Gastroesophageal sphincter (tissue), 3 donors: ENCODE measurements at regions not wholly inside any gene's neighbourhood (a gene's known extent, or its start where the extent isn't known, plus 50 kb on each side); places are given as distances from the start of the nearest gene placed in this dataset.

Experiments used
- POLR2A ChIP-seq, 2 donors: fragments of 450-650 bp; IDR thresholded peaks; one replicate each; pipeline ENCODE4 v1.6.1; 2017; ENCODE audit warnings: antibody characterized with exemption in 2 of 2, mild to moderate bottlenecking in 2 of 2, moderate library complexity in 1 of 2
- TF ChIP-seq, protein P1 (sequence below), 4 experiments: fragments of 200-600 bp in 2 of 4; fragments of 450-650 bp in 2 of 4; sonication (generic) in 1 of 4; IDR thresholded peaks; one replicate each; pipeline ENCODE4 v1.5.1; 2017 to 2019; ENCODE audit warnings: antibody characterized with exemption in 4 of 4, mild to moderate bottlenecking in 2 of 4, moderate library complexity in 2 of 4

- TF ChIP-seq, protein P1, sequence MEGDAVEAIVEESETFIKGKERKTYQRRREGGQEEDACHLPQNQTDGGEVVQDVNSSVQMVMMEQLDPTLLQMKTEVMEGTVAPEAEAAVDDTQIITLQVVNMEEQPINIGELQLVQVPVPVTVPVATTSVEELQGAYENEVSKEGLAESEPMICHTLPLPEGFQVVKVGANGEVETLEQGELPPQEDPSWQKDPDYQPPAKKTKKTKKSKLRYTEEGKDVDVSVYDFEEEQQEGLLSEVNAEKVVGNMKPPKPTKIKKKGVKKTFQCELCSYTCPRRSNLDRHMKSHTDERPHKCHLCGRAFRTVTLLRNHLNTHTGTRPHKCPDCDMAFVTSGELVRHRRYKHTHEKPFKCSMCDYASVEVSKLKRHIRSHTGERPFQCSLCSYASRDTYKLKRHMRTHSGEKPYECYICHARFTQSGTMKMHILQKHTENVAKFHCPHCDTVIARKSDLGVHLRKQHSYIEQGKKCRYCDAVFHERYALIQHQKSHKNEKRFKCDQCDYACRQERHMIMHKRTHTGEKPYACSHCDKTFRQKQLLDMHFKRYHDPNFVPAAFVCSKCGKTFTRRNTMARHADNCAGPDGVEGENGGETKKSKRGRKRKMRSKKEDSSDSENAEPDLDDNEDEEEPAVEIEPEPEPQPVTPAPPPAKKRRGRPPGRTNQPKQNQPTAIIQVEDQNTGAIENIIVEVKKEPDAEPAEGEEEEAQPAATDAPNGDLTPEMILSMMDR (IDR thresholded peaks at IDR 0.05) = no peak
- no peak for TF ChIP-seq POLR2A (IDR thresholded peaks at IDR 0.05)
These were observed 156.7 kb upstream of the NRSN1 start for GRCh38 chr6:23969344-23969743.
